Glomerular visceral epithelial cell (primary cell): ENCODE measurements at regions not wholly inside any gene's neighbourhood (a gene's known extent, or its start where the extent isn't known, plus 50 kb on each side); places are given as distances from the start of the nearest gene placed in this dataset.
"Not testable (repeated sequence)": the region's sequence is repeated elsewhere in the genome, so short reads cannot be mapped to it uniquely, and the experiment has no call there.

ENCODE experiments used
- DNase-seq: peaks from one replicate; pipeline ENCODE4 v3.0.0-alpha.2; 2016; ENCODE audit errors: extremely low spot score

DNA sequence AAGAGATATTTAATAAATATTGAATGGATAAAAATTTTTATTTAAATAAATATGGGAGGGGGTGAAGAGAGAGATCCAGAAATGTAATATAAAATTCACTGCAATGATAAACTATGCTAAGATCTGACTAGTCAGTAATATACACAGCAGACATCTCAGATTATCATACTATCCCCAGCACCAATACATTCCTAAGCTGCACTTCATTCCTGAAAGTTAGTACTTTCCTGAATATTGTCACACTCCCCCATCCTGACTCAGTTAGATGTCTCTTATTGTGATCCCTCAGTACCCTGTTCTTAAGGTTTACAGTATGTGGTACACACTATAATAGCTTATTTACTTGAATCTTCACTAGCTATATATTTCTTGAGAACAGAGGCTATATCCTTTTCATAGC is 88.3 kb upstream of the KCNQ5 start:
- DNase-seq, result no peak

DNA sequence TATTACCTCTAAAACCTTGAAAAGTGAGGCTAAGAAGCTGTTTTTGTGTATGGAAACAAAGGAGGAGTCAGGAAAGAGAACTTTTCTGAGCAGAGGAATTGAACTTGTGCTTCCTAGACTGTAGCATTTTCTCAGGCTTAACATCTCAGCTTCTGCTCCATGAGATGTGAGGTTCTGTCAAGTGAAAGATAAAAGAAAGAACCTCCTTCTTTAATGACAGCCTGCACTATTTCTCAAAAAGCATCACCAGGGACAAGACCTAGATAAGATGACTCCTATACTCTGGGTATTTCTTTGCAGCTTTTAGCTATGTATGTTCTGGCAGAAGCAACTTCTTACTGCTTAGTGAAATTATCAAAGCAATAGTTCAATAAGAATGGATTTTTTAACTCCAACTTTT is 87.6 kb upstream of the KCNQ5 start:
- DNase-seq, result no peak

GRCh38 chr6:72535124-72535523 is 86.7 kb upstream of the KCNQ5 start:
- DNase-seq, result no peak

DNA sequence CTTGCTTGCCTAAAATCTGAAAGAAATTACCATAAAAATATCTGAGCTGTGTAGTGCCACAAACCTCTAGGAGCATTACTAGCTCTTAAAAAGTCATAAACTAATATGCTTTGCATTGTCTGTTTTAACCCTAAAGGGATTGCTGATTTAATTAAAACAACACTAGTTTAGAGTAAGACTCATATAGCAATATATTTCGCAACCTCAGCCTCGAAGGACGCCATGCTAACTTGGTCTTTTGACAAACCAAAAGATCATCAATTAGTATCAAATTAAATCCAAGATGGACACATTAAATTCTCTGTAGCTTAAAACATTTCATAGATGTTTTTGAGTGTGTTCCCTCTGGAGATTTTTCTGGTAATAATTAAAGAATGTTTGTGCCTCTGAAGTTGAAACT is 74.8 kb upstream of the KCNQ5 start:
- DNase-seq, result no peak

GRCh38 chr6:72551470-72551869 is 70.4 kb upstream of the KCNQ5 start:
- DNase-seq, result no peak

GRCh38 chr6:72552938-72553337 is 68.9 kb upstream of the KCNQ5 start:
- DNase-seq, result peak; percentile 13

GRCh38 chr6:72553531-72554511 is 68.0 kb upstream of the KCNQ5 start:
- DNase-seq, result peak; percentile 64

DNA sequence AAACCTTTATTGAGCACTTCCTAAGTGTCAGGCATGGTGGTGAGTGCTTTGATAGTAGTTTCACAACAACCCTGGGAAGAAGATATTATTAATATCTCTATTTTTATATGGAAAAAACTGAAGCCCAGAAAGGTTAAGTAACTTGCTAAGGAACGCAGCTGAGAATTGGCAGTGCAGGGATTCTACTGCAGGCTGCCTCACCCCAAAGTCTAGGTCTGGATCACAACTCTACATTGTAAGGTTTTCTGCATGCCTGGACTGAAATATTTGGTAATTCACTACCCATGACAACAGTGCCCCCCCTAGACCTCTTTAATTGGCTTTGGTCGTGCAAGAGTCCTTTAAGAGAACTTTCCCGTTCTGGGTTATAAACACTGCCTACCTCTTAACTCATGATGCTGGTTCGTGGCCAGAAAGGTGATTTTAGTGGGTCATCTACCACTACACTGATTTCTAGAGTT is 67.1 kb upstream of the KCNQ5 start:
- DNase-seq, result peak; percentile 6

DNA sequence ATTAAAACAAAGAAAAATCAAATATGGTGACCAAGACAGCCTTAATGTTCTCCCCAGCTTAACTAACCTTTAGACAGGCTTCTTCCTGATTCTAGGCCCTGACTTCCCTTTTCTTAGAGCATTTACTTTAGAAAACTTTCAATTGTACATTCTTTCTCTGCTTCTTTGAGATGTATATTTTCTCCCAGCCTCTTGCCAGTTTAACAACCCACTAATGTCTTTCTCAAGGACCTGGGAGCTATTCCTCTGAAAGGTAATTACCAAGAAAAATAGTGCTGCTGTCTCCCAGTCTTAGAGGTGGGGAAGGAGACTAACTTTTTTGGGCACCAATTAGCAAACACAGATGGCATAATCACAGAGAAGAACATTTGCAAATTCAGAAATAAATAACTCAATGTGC is 62.8 kb upstream of the KCNQ5 start:
- no peak for DNase-seq

- no peak for DNase-seq
Measured at GRCh38 chr6:72559555-72559954, 62.3 kb upstream of the KCNQ5 start.

- no peak for DNase-seq
Measured at GRCh38 chr6:72560721-72561593, 60.9 kb upstream of the KCNQ5 start.

DNA sequence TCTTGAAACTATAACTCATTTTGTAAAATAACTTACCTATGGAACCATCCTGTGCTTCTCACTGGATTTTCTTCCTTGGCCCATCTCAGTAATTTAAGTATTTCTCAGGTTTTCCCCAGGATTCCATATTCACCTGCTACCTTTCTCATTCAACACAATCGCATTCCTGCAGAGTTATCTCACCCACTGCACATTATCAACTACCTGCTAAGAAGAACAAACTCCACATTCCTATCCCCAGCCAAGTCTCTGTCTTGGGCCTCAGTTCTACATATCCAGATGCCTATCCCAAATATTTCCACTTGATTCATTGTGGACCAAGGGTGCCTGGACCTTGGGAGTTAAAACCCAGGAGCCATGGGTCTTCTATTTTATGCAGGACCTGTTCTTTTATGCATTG is 60.2 kb upstream of the KCNQ5 start:
- no peak for DNase-seq

GRCh38 chr6:72564231-72564630 is 57.6 kb upstream of the KCNQ5 start:
- no peak for DNase-seq

GRCh38 chr6:72571993-72572392 is 49.9 kb upstream of the KCNQ5 start:
- not testable (repeated sequence) for DNase-seq
